ENCODE measurements at regions not wholly inside any gene's neighbourhood (a gene's known extent, or its start where the extent isn't known, plus 50 kb on each side); places are given as distances from the start of the nearest gene placed in this dataset.

- no peak overlapping the region for H3K4me2 ChIP-seq (ENCODE audit: low read depth, low read length)
- DNase-seq: peak; percentile 9
Observed at GRCh38 chr20:61161726-61162390, 90.2 kb upstream of the CDH4 start.

GRCh38 chr20:61162451-61162850, 89.6 kb upstream of the CDH4 start:
- H3K4me2 ChIP-seq (ENCODE audit: low read depth, low read length): no peak overlapping the region
- no peak overlapping the region for H3K4me3 ChIP-seq (ENCODE audit: low read length)
- no peaks in the 10 kb centered on the region for H3K9me3 ChIP-seq (replicated peaks; ENCODE audit: insufficient read depth, low read length)
- no peaks in the 10 kb centered on the region for H3K36me3 ChIP-seq (replicated peaks; ENCODE audit: insufficient read depth, low read length)
- no peaks in the 10 kb centered on the region for H3F3A ChIP-seq (ENCODE audit: insufficient read depth, low read length)
- H3K9ac ChIP-seq (ENCODE audit: low read length): no peak overlapping the region
- H3K27ac ChIP-seq (ENCODE audit: low read length): no peak overlapping the region
- no peaks in the 10 kb centered on the region for H4K20me1 ChIP-seq (ENCODE audit: insufficient read depth, low read length)
- H2AFZ ChIP-seq (ENCODE audit: low read length): no peak overlapping the region
- TF ChIP-seq CTCF (IDR thresholded peaks at IDR 0.05; ENCODE audit: low read length) (no peak), EZH2 (optimal IDR thresholded peaks at IDR 0.05; ENCODE audit: low read depth, low read length) (no peak), EZH2phosphoT487 (IDR thresholded peaks at IDR 0.05; ENCODE audit: low read length) (no peak)
- H3K79me2 ChIP-seq (ENCODE audit: low read length): no peaks in the 10 kb centered on the region
- H3K4me1 ChIP-seq (ENCODE audit: low read length): peaks cover 4% of the 10 kb centered on the region; the same call in 1 of the 2 replicates
- no peaks in the 10 kb centered on the region for H3K27me3 ChIP-seq (replicated peaks; ENCODE audit: insufficient read depth, low read length)
- DNase-seq: no peak
- no peaks in the 10 kb centered on the region for H3K9me2 ChIP-seq (replicated peaks; ENCODE audit: insufficient read depth, low read length)

More at GRCh38 chr20:61161726-61162390, 90.2 kb upstream of the CDH4 start:
- H3K9ac ChIP-seq (ENCODE audit: low read length): no peak overlapping the region
- no peak overlapping the region for H3K27ac ChIP-seq (ENCODE audit: low read length)
- H3K4me3 ChIP-seq (ENCODE audit: low read length): no peak overlapping the region
- H3K9me3 ChIP-seq (replicated peaks; ENCODE audit: insufficient read depth, low read length): no peaks in the 10 kb centered on the region
- no peaks in the 10 kb centered on the region for H4K20me1 ChIP-seq (ENCODE audit: insufficient read depth, low read length)
- TF ChIP-seq CTCF (IDR thresholded peaks at IDR 0.05; ENCODE audit: low read length): peak; percentile 9; the same call in 1 of the 2 replicates
- TF ChIP-seq EZH2phosphoT487 (IDR thresholded peaks at IDR 0.05; ENCODE audit: low read length): no peak
- H2AFZ ChIP-seq (ENCODE audit: low read length): no peak overlapping the region
- no peaks in the 10 kb centered on the region for H3K9me2 ChIP-seq (replicated peaks; ENCODE audit: insufficient read depth, low read length)
- no peaks in the 10 kb centered on the region for H3K27me3 ChIP-seq (replicated peaks; ENCODE audit: insufficient read depth, low read length)
- no peaks in the 10 kb centered on the region for H3K36me3 ChIP-seq (replicated peaks; ENCODE audit: insufficient read depth, low read length)
- no peaks in the 10 kb centered on the region for H3F3A ChIP-seq (ENCODE audit: insufficient read depth, low read length)
- no peaks in the 10 kb centered on the region for H3K79me2 ChIP-seq (ENCODE audit: low read length)
- H3K4me1 ChIP-seq (ENCODE audit: low read length): peaks cover 4% of the 10 kb centered on the region; the same call in 1 of the 2 replicates

- Histone ChIP-seq H3K4me2 (ENCODE audit: low read depth, low read length) (no peak overlapping the region), H3K79me2 (ENCODE audit: low read length) (no peaks in the 10 kb centered on the region), H3K36me3 (replicated peaks; ENCODE audit: insufficient read depth, low read length) (no peaks in the 10 kb centered on the region), H3K27ac (ENCODE audit: low read length) (no peak overlapping the region), H3K9ac (ENCODE audit: low read length) (no peak overlapping the region), H3K9me2 (replicated peaks; ENCODE audit: insufficient read depth, low read length) (no peaks in the 10 kb centered on the region), H3K27me3 (replicated peaks; ENCODE audit: insufficient read depth, low read length) (no peaks in the 10 kb centered on the region), H3F3A (ENCODE audit: insufficient read depth, low read length) (no peaks in the 10 kb centered on the region), H2AFZ (ENCODE audit: low read length) (no peak overlapping the region), H3K4me1 (ENCODE audit: low read length) (peaks cover 4% of the 10 kb centered on the region; the same call in 1 of the 2 replicates), H3K4me3 (ENCODE audit: low read length) (no peak overlapping the region), H3K9me3 (replicated peaks; ENCODE audit: insufficient read depth, low read length) (no peaks in the 10 kb centered on the region), H4K20me1 (ENCODE audit: insufficient read depth, low read length) (no peaks in the 10 kb centered on the region)
- no peak for DNase-seq
- TF ChIP-seq EZH2 (optimal IDR thresholded peaks at IDR 0.05; ENCODE audit: low read depth, low read length) (no peak), CTCF (IDR thresholded peaks at IDR 0.05; ENCODE audit: low read length) (no peak), EZH2phosphoT487 (IDR thresholded peaks at IDR 0.05; ENCODE audit: low read length) (no peak)
Observed at GRCh38 chr20:61163031-61163430, 89.0 kb upstream of the CDH4 start.
